ENCODE measurements at regions not wholly inside any gene's neighbourhood (a gene's known extent, or its start where the extent isn't known, plus 50 kb on each side); places are given as distances from the start of the nearest gene placed in this dataset.
"Not testable (repeated sequence)": the region's sequence is repeated elsewhere in the genome, so short reads cannot be mapped to it uniquely, and the experiment has no call there.

DNA sequence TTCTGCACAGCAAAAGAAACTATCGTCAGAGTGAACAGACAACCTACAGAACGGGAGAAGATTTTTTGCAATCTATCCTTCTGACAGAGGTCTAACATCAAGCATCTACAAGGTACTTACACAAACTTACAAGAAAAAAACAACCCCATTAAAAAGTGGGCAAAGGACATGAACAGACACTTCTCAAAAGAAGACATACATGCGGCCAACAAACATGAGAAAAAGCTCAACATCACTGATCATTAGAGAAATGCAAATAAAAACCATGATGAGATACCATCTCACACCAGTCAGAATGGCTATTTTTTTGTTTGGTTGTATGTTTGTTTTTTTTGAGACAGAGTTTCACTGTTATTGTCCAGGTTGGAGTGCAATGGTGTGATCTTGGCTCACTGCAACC is 131.5 kb upstream of the MED13 start:
- FAIRE-seq: not testable (repeated sequence)

DNA sequence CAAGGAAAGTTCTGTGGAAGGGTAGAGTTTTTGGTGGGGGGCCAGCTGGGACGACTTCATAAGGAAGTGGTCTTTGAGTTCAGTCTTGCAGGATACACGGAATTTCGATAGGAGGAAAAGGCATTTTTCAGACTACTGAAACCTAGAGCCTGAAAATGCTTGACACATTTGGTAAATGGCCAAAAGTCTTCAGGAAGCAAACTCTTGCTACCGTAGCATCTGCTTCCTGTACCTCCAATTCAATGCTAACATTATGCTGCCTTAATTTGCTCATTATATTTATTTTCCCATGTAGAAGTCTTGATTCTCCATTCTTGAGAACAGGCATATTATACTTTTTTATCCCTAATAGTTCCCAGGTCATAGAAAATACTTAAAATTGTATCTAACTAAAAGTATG is 129.3 kb upstream of the MED13 start:
- no peak for FAIRE-seq

DNA sequence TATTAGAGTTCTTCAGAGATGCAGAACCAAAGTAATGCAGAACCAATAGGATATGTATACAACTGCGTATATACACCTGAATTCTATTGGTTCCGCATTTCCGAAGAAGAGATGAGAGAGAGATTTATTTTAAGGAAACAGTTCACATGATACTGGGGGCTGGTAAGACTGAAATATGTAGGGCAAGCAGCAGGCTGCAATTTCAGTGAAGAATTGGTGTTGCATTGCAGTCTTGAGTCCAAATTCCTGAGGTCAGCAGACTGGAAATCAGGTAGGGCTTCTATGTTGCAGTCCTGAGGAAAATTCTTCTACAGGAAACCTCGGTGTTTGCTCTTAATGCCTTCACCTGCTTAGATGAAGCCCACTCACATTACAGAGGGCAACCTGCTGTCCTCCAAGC is 128.2 kb upstream of the MED13 start:
- no peak for FAIRE-seq

DNA sequence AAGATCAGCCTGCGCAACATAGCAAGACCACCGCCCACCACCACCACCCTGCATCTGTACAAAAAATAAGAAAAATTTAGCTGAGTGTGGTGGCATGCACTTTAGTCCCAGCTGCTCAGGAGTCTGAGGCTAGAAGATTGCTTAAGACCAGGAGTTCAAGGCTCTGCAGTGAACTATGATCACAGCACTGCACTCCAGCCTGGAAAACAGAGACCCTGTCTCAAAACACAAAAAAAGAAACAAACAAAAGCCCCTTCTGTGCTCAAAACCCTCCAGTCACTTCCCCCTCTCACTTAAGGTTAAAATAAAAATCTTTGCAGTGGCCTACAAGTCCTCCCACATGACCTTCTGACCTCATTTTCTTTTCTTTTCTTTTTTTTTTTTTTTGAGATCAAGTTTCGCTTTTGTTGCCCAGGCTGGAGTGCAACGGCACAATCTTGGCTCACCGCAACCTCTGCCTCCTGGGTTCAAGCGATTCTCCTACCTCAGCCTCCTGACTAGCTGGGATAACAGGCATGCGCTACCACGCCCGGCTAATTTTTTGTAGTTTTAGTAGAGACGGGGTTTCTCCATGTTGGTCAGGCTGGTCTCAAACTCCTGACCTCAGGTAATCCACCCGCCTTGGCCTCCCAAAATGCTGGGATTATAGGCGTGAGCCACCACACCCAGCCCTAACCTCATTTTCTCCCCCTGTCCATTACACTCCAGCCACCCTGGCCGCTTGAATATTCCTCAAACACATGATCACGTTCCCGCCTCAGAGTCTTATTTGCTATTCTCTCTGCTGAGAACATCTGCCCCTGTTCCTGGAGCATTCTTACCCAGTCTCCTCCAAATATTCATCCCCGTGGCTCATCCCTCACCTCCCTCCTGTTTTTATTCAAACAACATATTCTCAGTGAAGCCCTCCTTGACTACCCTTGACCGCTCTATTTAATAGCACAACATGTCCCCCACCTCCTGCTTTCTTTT is 126.6 kb upstream of the MED13 start:
- no peak for FAIRE-seq

GRCh38 chr17:62189377-62189776 is 124.3 kb upstream of the MED13 start:
- FAIRE-seq: no peak

- FAIRE-seq: no peak
Measured at GRCh38 chr17:62188713-62189112, 123.6 kb upstream of the MED13 start.

- FAIRE-seq: no peak
Measured at GRCh38 chr17:62187681-62188080, 122.6 kb upstream of the MED13 start.

GRCh38 chr17:62186841-62187240 is 121.8 kb upstream of the MED13 start:
- FAIRE-seq: no peak

GRCh38 chr17:62180772-62181171 is 115.7 kb upstream of the MED13 start:
- FAIRE-seq: no peak

GRCh38 chr17:62179525-62180161 is 114.6 kb upstream of the MED13 start:
- no peak for FAIRE-seq

- no peak for FAIRE-seq
Measured at GRCh38 chr17:62178579-62178978, 113.5 kb upstream of the MED13 start.

- FAIRE-seq: no peak
Measured at GRCh38 chr17:62172492-62173291, 107.6 kb upstream of the MED13 start.

DNA sequence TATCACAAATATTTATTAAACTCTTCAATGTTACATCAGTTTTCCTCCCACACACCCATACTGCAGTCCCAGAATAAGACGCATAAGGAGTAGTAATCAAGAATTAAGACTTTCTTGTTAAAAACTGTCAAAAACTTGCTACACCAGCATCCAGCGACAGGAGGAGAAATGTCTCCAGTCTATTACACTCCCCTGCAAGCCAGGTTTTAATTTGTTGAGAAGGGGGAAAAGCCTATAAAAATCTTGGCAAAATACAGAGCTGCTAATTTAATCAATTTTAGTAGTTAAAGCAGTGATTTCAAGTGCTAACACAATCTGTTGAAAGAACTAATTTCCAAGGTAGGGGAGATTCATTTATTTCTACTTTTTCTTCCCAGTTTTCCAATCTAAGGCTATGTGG is 102.0 kb upstream of the MED13 start:
- no peak for FAIRE-seq

GRCh38 chr17:62164747-62165722 is 100.0 kb upstream of the MED13 start:
- no peak for FAIRE-seq

DNA sequence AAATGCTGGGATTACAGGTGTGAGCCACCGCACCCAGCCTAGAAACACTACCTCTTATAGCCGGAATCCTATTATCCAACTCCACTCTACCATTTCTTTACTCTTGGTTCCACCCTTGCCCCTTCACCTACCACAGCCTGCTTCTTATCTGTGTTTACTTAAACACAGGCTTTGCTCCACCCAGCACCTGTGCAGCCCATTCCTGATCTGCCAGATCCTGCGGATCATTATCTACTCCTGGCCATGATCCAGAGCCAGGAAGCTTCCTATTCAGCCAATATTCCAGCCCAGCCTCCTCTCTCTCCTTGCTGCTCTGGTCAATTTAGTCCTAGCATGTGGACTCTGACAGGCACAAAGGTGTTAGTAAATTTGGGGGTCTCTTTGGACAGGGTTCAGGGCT is 98.8 kb upstream of the MED13 start:
- no peak for FAIRE-seq

DNA sequence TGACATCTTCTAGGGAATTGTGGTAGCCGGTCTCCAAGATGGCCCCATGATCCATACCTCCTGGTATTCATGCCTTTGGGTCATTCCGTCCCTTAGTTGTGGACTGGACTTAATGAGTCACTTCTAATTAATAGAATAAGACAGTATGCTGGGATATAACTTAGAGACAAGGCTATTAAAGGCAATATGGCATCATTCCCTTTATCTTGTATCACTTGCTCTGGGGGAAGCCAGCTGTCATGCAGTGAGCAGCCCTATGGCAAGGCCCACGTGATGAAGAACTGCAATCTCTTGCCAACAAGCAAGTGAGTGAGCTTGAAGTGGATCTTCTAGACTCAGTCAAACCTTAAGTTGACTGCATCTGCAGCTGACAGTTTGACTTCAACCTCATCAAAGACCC is 97.8 kb upstream of the MED13 start:
- no peak for FAIRE-seq

- FAIRE-seq: no peak
Measured at GRCh38 chr17:62161405-62162148, 96.5 kb upstream of the MED13 start.

- no peak for FAIRE-seq
Measured at GRCh38 chr17:62160816-62161215, 95.7 kb upstream of the MED13 start.

DNA sequence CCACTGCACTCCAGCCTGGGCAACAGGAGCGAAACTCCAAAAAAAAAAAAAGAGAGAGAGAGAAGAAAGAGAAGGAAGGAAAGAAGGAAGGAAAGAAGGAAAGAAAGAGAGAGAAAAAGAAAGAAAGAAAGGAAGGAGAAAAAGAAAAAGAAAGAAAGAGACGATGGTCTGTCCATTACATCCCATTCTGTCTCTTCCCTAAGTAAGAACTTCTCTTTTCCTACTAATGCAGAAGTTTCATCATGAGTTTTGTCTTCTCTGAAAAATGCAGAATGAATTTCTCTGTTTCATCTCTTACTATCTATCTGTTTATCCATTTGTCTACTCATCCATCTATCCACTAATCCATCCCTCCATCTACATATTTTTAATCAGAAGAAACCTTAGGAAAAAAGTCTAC is 94.9 kb upstream of the MED13 start:
- FAIRE-seq: no peak

- FAIRE-seq: no peak
Measured at GRCh38 chr17:62156949-62157348, 91.9 kb upstream of the MED13 start.

DNA sequence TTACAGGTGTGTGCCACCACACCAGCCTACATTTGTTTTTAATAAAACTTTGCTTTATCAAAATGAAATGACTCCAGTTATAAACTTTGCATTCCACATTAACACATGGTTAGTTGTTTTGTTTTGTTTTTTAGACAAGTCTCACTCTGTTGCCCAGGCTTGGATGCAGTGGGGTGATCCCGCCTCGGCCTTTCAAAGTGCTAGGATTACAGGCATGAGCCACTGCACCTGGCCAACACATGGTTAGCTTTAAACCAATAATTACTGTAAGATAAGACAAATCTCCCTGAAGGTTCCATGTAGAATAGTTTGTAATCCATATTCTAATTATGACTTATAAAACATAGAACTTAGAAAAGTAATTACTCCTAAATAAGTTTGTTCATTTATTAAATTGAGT is 89.8 kb upstream of the MED13 start:
- FAIRE-seq: no peak

- no peak for FAIRE-seq
Measured at GRCh38 chr17:62150471-62150870, 85.4 kb upstream of the MED13 start.
